HG03520 (cell line): ENCODE measurements at regions not wholly inside any gene's neighbourhood (a gene's known extent, or its start where the extent isn't known, plus 50 kb on each side); places are given as distances from the start of the nearest gene placed in this dataset.
"Not testable (repeated sequence)": the region's sequence is repeated elsewhere in the genome, so short reads cannot be mapped to it uniquely, and the experiment has no call there.

Experiments used
- ATAC-seq: cut with Tn5 transposase; IDR thresholded peaks from one replicate; pipeline ENCODE4 v1.9.1; 2021; ENCODE audit warnings: mild to moderate bottlenecking, moderate library complexity; ENCODE audit not compliant: unreplicated experiment

GRCh38 chr17:27200476-27200875 lies 93.4 kb upstream of the WSB1 start:
- no peak for ATAC-seq

GRCh38 chr17:27203241-27203640 lies 90.7 kb upstream of the WSB1 start:
- no peak for ATAC-seq

GRCh38 chr17:27206447-27206846 lies 87.5 kb upstream of the WSB1 start:
- no peak for ATAC-seq

- no peak for ATAC-seq
Measured at GRCh38 chr17:27207073-27207513, 86.8 kb upstream of the WSB1 start.

GRCh38 chr17:27208370-27208769 lies 85.5 kb upstream of the WSB1 start:
- ATAC-seq = not testable (repeated sequence)

- no peak for ATAC-seq
Measured at GRCh38 chr17:27209316-27209715, 84.6 kb upstream of the WSB1 start.

GRCh38 chr17:27210809-27211208 lies 83.1 kb upstream of the WSB1 start:
- not testable (repeated sequence) for ATAC-seq

GRCh38 chr17:27216836-27217235 lies 77.1 kb upstream of the WSB1 start:
- ATAC-seq = no peak

- peak; percentile 66 for ATAC-seq
Measured at GRCh38 chr17:27217631-27218030, 76.3 kb upstream of the WSB1 start.

- ATAC-seq = no peak
Measured at GRCh38 chr17:27218041-27218440, 75.9 kb upstream of the WSB1 start.

GRCh38 chr17:27218719-27219488 lies 75.0 kb upstream of the WSB1 start:
- peak; percentile 64 for ATAC-seq

- ATAC-seq = no peak
Measured at GRCh38 chr17:27222515-27222914, 71.4 kb upstream of the WSB1 start.

GRCh38 chr17:27224526-27225315 lies 69.2 kb upstream of the WSB1 start:
- no peak for ATAC-seq

GRCh38 chr17:27226611-27227230 lies 67.2 kb upstream of the WSB1 start:
- no peak for ATAC-seq

GRCh38 chr17:27230996-27231395 lies 62.9 kb upstream of the WSB1 start:
- ATAC-seq = no peak

- no peak for ATAC-seq
Measured at GRCh38 chr17:27232328-27232727, 61.6 kb upstream of the WSB1 start.

GRCh38 chr17:27233059-27233458 lies 60.9 kb upstream of the WSB1 start:
- no peak for ATAC-seq

GRCh38 chr17:27233776-27234175 lies 60.1 kb upstream of the WSB1 start:
- no peak for ATAC-seq

- ATAC-seq = no peak
Measured at GRCh38 chr17:27236717-27237315, 57.1 kb upstream of the WSB1 start.

GRCh38 chr17:27237890-27238289 lies 56.0 kb upstream of the WSB1 start:
- ATAC-seq = no peak

- ATAC-seq = no peak
Measured at GRCh38 chr17:27239046-27239445, 54.9 kb upstream of the WSB1 start.
